RWPE2 (cell line): ENCODE measurements at regions not wholly inside any gene's neighbourhood (a gene's known extent, or its start where the extent isn't known, plus 50 kb on each side); places are given as distances from the start of the nearest gene placed in this dataset.

Experiments
- ATAC-seq: fragments of 200-7000 bp; cut with Tn5 transposase; 3 replicates; pipeline ENCODE4 v1.9.1; 2021; ENCODE audit warnings: low read depth
- DNase-seq: peaks from one replicate; pipeline ENCODE4 v3.0.0-alpha.2; 2020; ENCODE audit warnings: low spot score
- H3K27ac ChIP-seq: fragments of 450-650 bp; 2 replicates; pipeline ENCODE4 v1.5.1; 2017; ENCODE audit warnings: mild to moderate bottlenecking; ENCODE audit not compliant: poor library complexity, severe bottlenecking
- H3K27me3 ChIP-seq: fragments of 250-450 bp; sonication (Bioruptor Pico); 2 replicates; pipeline ENCODE4 v1.5.1; 2021; ENCODE audit warnings: mild to moderate bottlenecking, moderate library complexity; ENCODE audit not compliant: insufficient read depth, poor library complexity, severe bottlenecking
- H3K36me3 ChIP-seq: fragments of 250-450 bp; sonication (Bioruptor Pico); 2 replicates; pipeline ENCODE4 v1.5.1; 2020; ENCODE audit warnings: low read depth, mild to moderate bottlenecking, moderate library complexity
- H3K4me1 ChIP-seq: fragments of 250-450 bp; sonication (Bioruptor Pico); 2 replicates; pipeline ENCODE4 v1.5.1; 2021; ENCODE audit warnings: mild to moderate bottlenecking, moderate library complexity; ENCODE audit not compliant: insufficient read depth, poor library complexity, severe bottlenecking
- H3K4me3 ChIP-seq: fragments of 250-450 bp; sonication (Bioruptor Pico); 2 replicates; pipeline ENCODE4 v1.5.1; 2021; ENCODE audit warnings: mild to moderate bottlenecking, moderate library complexity; ENCODE audit not compliant: severe bottlenecking
- H3K9me3 ChIP-seq: fragments of 250-450 bp; sonication (Bioruptor Pico); 2 replicates; pipeline ENCODE4 v1.5.1; 2021; ENCODE audit warnings: mild to moderate bottlenecking, moderate library complexity; ENCODE audit not compliant: severe bottlenecking
- TF ChIP-seq, protein P1 (sequence below): fragments of 450-650 bp; IDR thresholded peaks from one replicate; pipeline ENCODE4 v1.5.1; 2017; ENCODE audit warnings: mild to moderate bottlenecking, moderate library complexity; ENCODE audit not compliant: poor library complexity, severe bottlenecking

DNA sequence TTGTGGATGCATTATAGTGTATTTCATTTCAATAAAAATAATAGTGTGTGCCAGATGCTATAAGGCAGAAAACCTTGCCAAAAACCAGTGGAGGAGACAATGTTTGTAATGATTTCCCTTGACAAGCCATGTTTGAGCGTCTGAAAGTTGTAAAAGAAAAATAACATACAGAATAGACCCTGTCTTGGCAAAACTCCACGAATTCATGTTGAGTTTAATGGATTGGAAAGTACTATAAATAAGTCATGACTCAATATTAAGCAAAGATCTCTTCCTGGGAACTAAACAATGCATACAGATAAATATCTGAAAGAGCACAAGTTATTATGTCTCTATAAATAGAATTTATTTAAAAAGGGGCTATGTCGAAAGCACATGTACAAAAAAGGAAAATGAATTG is 543.5 kb downstream of the GABRG1 start:
- DNase-seq (no peak), ATAC-seq (no peak)
- Histone ChIP-seq H3K36me3 (no peaks in the 10 kb centered on the region), H3K4me1 (peaks cover 4% of the 10 kb centered on the region), H3K9me3 (no peaks in the 10 kb centered on the region), H3K4me3 (no peak overlapping the region), H3K27ac (no peak overlapping the region), H3K27me3 (no peaks in the 10 kb centered on the region)
- TF ChIP-seq, protein P1, sequence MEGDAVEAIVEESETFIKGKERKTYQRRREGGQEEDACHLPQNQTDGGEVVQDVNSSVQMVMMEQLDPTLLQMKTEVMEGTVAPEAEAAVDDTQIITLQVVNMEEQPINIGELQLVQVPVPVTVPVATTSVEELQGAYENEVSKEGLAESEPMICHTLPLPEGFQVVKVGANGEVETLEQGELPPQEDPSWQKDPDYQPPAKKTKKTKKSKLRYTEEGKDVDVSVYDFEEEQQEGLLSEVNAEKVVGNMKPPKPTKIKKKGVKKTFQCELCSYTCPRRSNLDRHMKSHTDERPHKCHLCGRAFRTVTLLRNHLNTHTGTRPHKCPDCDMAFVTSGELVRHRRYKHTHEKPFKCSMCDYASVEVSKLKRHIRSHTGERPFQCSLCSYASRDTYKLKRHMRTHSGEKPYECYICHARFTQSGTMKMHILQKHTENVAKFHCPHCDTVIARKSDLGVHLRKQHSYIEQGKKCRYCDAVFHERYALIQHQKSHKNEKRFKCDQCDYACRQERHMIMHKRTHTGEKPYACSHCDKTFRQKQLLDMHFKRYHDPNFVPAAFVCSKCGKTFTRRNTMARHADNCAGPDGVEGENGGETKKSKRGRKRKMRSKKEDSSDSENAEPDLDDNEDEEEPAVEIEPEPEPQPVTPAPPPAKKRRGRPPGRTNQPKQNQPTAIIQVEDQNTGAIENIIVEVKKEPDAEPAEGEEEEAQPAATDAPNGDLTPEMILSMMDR = no peak

DNA sequence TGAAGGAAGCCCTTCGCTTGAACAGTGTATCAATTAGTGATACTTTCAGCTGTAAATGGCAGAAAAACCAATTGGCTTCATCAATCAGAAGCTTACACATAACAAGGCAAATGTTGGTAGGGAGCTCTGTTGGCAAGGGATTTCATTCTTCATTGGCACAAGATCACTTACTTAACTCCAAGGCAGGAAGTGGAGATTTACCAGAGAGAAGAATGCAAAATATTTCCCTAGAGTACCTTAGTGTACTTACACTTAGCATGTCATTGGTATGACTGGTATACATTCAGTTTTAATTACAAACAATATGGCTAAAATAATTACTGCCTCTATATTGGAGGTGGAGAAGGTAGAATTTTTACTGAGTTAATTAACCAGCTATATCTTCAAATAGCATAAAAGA is 545.0 kb downstream of the GABRG1 start:
- no peak overlapping the region for H3K27ac ChIP-seq
- H3K4me1 ChIP-seq = peaks cover 4% of the 10 kb centered on the region
- H3K9me3 ChIP-seq = no peaks in the 10 kb centered on the region
- H3K4me3 ChIP-seq = no peak overlapping the region
- no peaks in the 10 kb centered on the region for H3K36me3 ChIP-seq
- no peak for DNase-seq
- TF ChIP-seq, protein P1 = no peak
- H3K27me3 ChIP-seq = no peaks in the 10 kb centered on the region
- ATAC-seq = no peak

DNA sequence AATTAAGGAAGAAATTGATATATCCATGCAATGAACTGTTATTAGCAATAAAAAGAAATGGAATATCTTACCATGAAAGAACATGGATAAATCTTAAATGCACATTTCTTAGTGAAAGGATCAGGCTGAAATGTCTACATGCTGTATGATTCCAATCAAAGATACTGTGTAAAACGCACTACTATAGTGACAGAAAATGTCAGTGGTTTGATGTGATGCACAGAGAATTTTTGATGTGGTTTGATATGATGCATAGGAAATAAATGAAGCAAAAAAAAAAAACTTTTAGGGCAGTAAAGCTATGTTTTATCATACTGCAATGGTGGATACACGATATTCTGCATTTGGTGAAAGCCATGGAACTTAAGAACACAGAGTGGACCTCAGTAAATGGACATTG is 547.6 kb downstream of the GABRG1 start:
- TF ChIP-seq, protein P1 = no peak
- Histone ChIP-seq H3K27ac (no peak overlapping the region), H3K36me3 (no peaks in the 10 kb centered on the region), H3K4me1 (peaks cover 4% of the 10 kb centered on the region), H3K9me3 (no peaks in the 10 kb centered on the region), H3K4me3 (no peak overlapping the region), H3K27me3 (no peaks in the 10 kb centered on the region)
- ATAC-seq = no peak
- no peak for DNase-seq

DNA sequence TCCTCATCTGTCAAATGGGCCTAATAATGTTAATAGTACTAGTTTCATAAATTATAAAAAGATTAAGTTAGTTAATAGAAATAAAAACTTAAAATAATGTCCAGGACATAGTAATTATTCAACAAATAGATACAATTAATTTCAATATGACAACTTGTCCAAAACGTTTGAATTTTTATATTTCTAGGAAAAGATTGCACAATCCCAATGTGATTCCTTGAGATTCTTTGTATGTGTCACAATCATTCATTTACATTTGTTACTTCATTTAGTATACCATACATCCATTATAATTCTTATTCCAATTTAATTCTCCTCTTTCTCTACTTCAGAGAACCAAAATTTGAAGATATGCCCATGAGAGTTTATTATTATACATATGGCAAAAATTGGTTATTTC is 554.2 kb downstream of the GABRG1 start:
- Histone ChIP-seq H3K27ac (no peak overlapping the region), H3K4me3 (no peak overlapping the region), H3K27me3 (no peaks in the 10 kb centered on the region), H3K36me3 (no peaks in the 10 kb centered on the region), H3K9me3 (no peaks in the 10 kb centered on the region), H3K4me1 (no peaks in the 10 kb centered on the region)
- no peak for ATAC-seq
- TF ChIP-seq, protein P1 = no peak
- no peak for DNase-seq

DNA sequence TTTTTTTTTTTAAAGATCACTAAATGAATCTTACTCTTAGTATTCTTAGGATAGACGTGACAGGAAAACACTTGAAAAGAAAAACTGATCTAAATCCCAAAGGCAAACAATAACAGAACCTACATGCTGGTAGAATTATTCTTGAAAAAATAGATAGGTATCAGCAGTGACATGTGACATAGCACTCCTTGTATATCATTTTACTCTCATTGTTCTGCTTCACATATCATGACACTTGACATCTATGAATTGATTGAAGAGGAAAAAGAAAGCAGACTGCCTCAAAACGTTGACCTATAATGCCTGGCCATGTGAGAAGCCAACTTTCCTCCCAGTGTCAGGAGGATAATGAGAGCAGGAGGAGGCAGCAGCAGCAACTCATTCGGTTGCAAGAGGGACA is 555.2 kb downstream of the GABRG1 start:
- H3K9me3 ChIP-seq = no peaks in the 10 kb centered on the region
- ATAC-seq (no peak), DNase-seq (no peak)
- no peaks in the 10 kb centered on the region for H3K36me3 ChIP-seq
- H3K27ac ChIP-seq = no peak overlapping the region
- no peak overlapping the region for H3K4me3 ChIP-seq
- TF ChIP-seq, protein P1 = no peak
- H3K4me1 ChIP-seq = no peaks in the 10 kb centered on the region
- H3K27me3 ChIP-seq = no peaks in the 10 kb centered on the region
